KMS-11 (cell line): ENCODE measurements at regions not wholly inside any gene's neighbourhood (a gene's known extent, or its start where the extent isn't known, plus 50 kb on each side); places are given as distances from the start of the nearest gene placed in this dataset.
"Not testable (repeated sequence)": the region's sequence is repeated elsewhere in the genome, so short reads cannot be mapped to it uniquely, and the experiment has no call there.

Experiments
- H2AFZ ChIP-seq: fragments of 200-600 bp; sonication (generic); 2 replicates; pipeline ENCODE4 v1.6.1; 2016; ENCODE audit warnings: antibody characterized with exemption, mixed run types, low read depth
- H3K27ac ChIP-seq: fragments of 200-600 bp; sonication (generic); 2 replicates; pipeline ENCODE4 v1.6.1; 2016; ENCODE audit warnings: mild to moderate bottlenecking, mixed run types
- H3K27me3 ChIP-seq: fragments of 200-600 bp; sonication (generic); 2 replicates; pipeline ENCODE4 v1.6.1; 2017; ENCODE audit warnings: mild to moderate bottlenecking, low read depth, mixed run types, moderate library complexity; ENCODE audit not compliant: insufficient read depth
- H3K36me3 ChIP-seq: fragments of 200-600 bp; sonication (generic); 2 replicates; pipeline ENCODE4 v1.6.1; 2017; ENCODE audit warnings: mild to moderate bottlenecking, mixed run types; ENCODE audit not compliant: insufficient read depth
- H3K4me1 ChIP-seq: fragments of 200-600 bp; sonication (generic); 2 replicates; pipeline ENCODE4 v1.6.1; 2016; ENCODE audit warnings: mild to moderate bottlenecking, low read depth, mixed run types; ENCODE audit not compliant: poor library complexity, severe bottlenecking
- H3K4me2 ChIP-seq: fragments of 200-600 bp; sonication (generic); 2 replicates; pipeline ENCODE4 v1.7.0; 2016; ENCODE audit warnings: mild to moderate bottlenecking, mixed run types
- H3K4me3 ChIP-seq: fragments of 200-600 bp; sonication (generic); IDR thresholded peaks from 2 replicates; pipeline ENCODE4 v1.6.1; 2017; ENCODE audit warnings: low read depth, low read length, mixed read lengths; ENCODE audit not compliant: insufficient read depth
- H3K79me2 ChIP-seq: fragments of 200-600 bp; sonication (generic); 2 replicates; pipeline ENCODE4 v1.6.1; 2016; ENCODE audit warnings: low read depth, mixed run types; ENCODE audit not compliant: insufficient read depth
- H3K9ac ChIP-seq: fragments of 200-600 bp; sonication (generic); 2 replicates; pipeline ENCODE4 v1.6.1; 2016; ENCODE audit warnings: mild to moderate bottlenecking, mixed run types
- H4K20me1 ChIP-seq: fragments of 200-600 bp; sonication (generic); 2 replicates; pipeline ENCODE4 v1.6.1; 2016; ENCODE audit warnings: mild to moderate bottlenecking, mixed run types; ENCODE audit not compliant: insufficient read depth
- TF ChIP-seq, protein P1 (sequence below): fragments of 200-600 bp; sonication (generic); conservative IDR thresholded peaks from 2 replicates; pipeline ENCODE4 v1.6.1; 2017; ENCODE audit warnings: low read depth, mild to moderate bottlenecking, antibody characterized with exemption, low read length, moderate library complexity, mixed read lengths

DNA sequence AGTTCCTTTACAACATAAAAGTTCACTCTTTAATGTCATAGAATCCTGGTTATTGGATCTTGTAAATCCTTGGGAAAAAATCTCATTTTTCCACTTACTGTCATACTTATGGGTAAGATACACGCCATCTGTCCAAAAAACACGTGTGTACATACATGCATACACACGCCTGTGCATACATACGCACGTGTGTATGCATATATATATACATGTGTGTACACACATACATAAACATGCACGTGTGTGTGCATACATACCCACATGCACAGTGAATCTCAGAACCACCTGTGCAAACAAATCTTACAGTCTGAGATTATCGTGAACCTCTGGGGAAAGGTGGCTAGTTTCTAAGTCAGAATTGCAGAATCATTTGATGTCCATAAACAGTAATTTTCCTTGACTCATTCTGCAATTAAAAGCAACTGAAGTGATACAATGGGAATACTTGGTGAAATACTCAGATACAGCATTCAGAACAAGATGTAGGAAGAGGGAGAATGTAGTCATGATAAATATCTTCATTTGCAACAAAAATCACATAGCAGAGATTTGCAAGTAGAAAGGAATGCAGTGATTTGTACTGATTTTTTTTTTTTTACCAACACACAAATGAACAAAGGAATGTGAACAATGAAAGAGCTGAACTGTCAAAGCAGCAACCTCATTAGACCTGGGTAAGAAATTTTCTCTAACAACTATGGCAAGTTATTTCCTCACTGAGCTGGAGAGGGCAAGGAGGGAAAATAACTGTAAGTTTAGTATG, 160.6 kb upstream of the POU1F1 start:
- no peak overlapping the region for H3K4me2 ChIP-seq
- no peaks in the 10 kb centered on the region for H4K20me1 ChIP-seq

DNA sequence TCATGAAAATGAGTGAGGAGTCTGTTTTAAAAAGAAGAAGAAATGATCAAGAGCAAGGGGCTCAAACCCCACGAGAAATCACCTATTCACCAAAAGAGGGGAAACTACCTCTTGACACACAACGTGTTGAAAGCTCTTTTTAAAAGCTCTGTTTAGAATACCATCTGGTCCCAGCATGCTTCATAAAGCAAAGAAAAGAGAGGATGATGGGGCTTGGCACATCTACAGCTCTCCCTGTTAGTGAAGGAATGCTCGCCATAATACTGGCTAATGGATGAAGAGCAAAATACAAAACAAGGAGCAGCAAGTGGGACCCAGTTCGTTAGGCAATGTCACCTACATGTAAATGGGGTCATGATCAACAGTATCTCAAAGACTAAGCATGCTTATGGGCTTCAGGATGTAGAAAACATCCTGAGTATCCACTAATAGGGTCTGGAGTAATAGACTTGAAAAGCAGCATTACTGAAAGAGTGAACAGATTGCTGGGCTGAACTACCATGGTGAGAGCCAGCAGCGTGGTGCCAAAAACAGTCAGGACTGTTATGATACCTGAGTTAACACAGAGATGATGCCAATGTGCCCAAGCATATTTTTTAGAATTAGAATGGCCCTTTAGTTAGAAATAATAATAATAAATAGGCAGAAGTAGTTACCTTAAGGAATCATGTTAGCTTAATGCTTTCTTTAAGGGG, 159.7 kb upstream of the POU1F1 start:
- Histone ChIP-seq H3K4me2 (no peak overlapping the region), H3K27me3 (no peaks in the 10 kb centered on the region), H2AFZ (no peak overlapping the region), H3K9ac (no peak overlapping the region), H3K4me1 (no peaks in the 10 kb centered on the region), H3K36me3 (no peaks in the 10 kb centered on the region), H3K27ac (no peak overlapping the region), H4K20me1 (no peaks in the 10 kb centered on the region), H3K4me3 (no peak overlapping the region), H3K79me2 (no peaks in the 10 kb centered on the region)
- TF ChIP-seq, protein P1, sequence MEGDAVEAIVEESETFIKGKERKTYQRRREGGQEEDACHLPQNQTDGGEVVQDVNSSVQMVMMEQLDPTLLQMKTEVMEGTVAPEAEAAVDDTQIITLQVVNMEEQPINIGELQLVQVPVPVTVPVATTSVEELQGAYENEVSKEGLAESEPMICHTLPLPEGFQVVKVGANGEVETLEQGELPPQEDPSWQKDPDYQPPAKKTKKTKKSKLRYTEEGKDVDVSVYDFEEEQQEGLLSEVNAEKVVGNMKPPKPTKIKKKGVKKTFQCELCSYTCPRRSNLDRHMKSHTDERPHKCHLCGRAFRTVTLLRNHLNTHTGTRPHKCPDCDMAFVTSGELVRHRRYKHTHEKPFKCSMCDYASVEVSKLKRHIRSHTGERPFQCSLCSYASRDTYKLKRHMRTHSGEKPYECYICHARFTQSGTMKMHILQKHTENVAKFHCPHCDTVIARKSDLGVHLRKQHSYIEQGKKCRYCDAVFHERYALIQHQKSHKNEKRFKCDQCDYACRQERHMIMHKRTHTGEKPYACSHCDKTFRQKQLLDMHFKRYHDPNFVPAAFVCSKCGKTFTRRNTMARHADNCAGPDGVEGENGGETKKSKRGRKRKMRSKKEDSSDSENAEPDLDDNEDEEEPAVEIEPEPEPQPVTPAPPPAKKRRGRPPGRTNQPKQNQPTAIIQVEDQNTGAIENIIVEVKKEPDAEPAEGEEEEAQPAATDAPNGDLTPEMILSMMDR: no peak

More for the DNA sequence above, 160.6 kb upstream of the POU1F1 start:
- no peaks in the 10 kb centered on the region for H3K4me1 ChIP-seq
- H3K27ac ChIP-seq: no peak overlapping the region
- TF ChIP-seq, protein P1: no peak
- H3K27me3 ChIP-seq: no peaks in the 10 kb centered on the region
- H3K9ac ChIP-seq: no peak overlapping the region
- H3K4me3 ChIP-seq: no peak overlapping the region
- no peaks in the 10 kb centered on the region for H3K79me2 ChIP-seq
- no peaks in the 10 kb centered on the region for H3K36me3 ChIP-seq
- H2AFZ ChIP-seq: no peak overlapping the region

DNA sequence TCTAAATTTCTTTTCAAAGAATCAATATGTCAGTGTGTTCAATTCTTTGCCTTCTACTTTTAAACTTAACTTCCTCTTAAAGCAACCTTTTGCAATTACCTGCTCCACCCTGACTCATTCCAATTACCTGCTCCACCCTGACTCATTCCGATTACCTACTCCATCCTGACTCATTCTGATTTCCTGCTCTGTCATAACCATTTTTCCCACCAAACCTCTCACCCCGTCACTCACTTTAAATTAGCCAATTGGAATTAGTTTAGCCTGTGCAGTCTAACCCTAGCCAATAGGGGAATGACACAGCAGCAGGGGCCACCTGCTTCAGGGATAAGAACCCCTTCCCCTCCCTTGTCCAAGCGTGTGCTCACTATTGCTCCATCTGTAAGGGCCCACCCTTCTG, 157.1 kb upstream of the POU1F1 start:
- not testable (repeated sequence) for H4K20me1 ChIP-seq, H3K27me3 ChIP-seq, H3K79me2 ChIP-seq, H3K27ac ChIP-seq, H3K4me3 ChIP-seq, H3K4me1 ChIP-seq, H2AFZ ChIP-seq, H3K36me3 ChIP-seq, H3K9ac ChIP-seq, H3K4me2 ChIP-seq

DNA sequence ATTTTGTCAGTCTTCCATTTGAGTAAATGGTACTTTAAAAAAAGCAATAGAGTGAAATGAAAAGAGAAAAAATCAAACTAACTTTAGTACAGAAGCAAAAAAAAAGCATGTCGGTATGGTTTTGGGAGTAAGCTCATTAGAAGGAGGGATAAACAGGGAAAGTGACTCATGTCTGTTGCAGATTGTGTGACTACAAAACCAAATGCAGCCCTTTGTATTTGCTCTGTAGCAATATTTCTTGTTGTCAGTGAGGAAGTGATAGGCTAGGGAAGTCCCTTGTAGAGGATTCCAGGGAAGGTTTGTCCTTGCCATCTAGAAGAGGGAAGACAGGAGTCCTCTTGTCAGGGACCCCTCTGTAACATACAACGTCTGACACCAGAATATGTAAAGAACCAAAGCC, 150.5 kb upstream of the POU1F1 start:
- no peaks in the 10 kb centered on the region for H4K20me1 ChIP-seq
- H2AFZ ChIP-seq: no peak overlapping the region
- no peaks in the 10 kb centered on the region for H3K4me1 ChIP-seq
- no peaks in the 10 kb centered on the region for H3K79me2 ChIP-seq
- no peak overlapping the region for H3K4me2 ChIP-seq
- no peak overlapping the region for H3K27ac ChIP-seq
- H3K36me3 ChIP-seq: no peaks in the 10 kb centered on the region
- H3K9ac ChIP-seq: no peak overlapping the region
- H3K4me3 ChIP-seq: no peak overlapping the region
- TF ChIP-seq, protein P1: no peak
- no peaks in the 10 kb centered on the region for H3K27me3 ChIP-seq

DNA sequence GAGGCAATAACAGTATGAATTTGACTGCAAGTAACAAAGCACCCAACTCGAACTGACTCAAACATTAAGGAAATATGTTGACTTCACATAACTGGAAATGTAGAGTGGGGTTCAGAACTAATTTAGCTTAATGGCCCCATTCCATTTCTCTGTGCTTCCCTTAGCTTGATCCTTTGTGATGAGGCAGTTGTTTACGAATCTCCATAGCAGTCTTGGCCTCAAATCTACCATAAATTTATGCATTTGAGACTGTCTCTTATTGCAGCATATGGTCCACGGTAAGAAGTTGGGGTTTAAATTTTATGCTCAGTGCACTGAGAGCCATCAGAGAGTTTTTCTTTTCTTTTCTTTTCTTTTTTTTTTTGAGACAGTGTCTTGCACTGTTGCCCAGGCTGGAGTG, 148.7 kb upstream of the POU1F1 start:
- Histone ChIP-seq H3K4me1 (no peaks in the 10 kb centered on the region), H3K4me3 (no peak overlapping the region), H4K20me1 (no peaks in the 10 kb centered on the region), H3K79me2 (no peaks in the 10 kb centered on the region), H3K9ac (no peak overlapping the region), H2AFZ (no peak overlapping the region), H3K4me2 (no peak overlapping the region), H3K27ac (no peak overlapping the region), H3K36me3 (no peaks in the 10 kb centered on the region), H3K27me3 (no peaks in the 10 kb centered on the region)
- TF ChIP-seq, protein P1: no peak
